ENCODE measurements at regions not wholly inside any gene's neighbourhood (a gene's known extent, or its start where the extent isn't known, plus 50 kb on each side); places are given as distances from the start of the nearest gene placed in this dataset.
"Not testable (repeated sequence)": the region's sequence is repeated elsewhere in the genome, so short reads cannot be mapped to it uniquely, and the experiment has no call there.

GRCh38 chr22:17318817-17319216 lies 50.4 kb upstream of the CECR2 start:
- DNase-seq: no peak

- DNase-seq: no peak
Measured at GRCh38 chr22:17315310-17315709, 54.0 kb upstream of the CECR2 start.

- DNase-seq: no peak
Measured at GRCh38 chr22:17314487-17314886, 54.8 kb upstream of the CECR2 start.

GRCh38 chr22:17313626-17314025 lies 55.6 kb upstream of the CECR2 start:
- no peak for DNase-seq

- DNase-seq: no peak
Measured at GRCh38 chr22:17307566-17307965, 61.7 kb upstream of the CECR2 start.

GRCh38 chr22:17305076-17305475 lies 64.2 kb upstream of the CECR2 start:
- DNase-seq: no peak

- peak; percentile 37 for DNase-seq
Measured at GRCh38 chr22:17303840-17304779, 65.2 kb upstream of the CECR2 start.

GRCh38 chr22:17303441-17303839 lies 65.8 kb upstream of the CECR2 start:
- no peak for DNase-seq

- DNase-seq: no peak
Measured at GRCh38 chr22:17302616-17303015, 66.6 kb upstream of the CECR2 start.

- no peak for DNase-seq
Measured at GRCh38 chr22:17300926-17301325, 68.3 kb upstream of the CECR2 start.

GRCh38 chr22:17298805-17299502 lies 70.3 kb upstream of the CECR2 start:
- DNase-seq: not testable (repeated sequence)

GRCh38 chr22:17285656-17286055 lies 66.4 kb upstream of the ADA2 start:
- no peak for DNase-seq

GRCh38 chr22:17284888-17285287 lies 65.7 kb upstream of the ADA2 start:
- no peak for DNase-seq

- no peak for DNase-seq
Measured at GRCh38 chr22:17284466-17284865, 65.2 kb upstream of the ADA2 start.

GRCh38 chr22:17283865-17284264 lies 64.6 kb upstream of the ADA2 start:
- not testable (repeated sequence) for DNase-seq

GRCh38 chr22:17283423-17283822 lies 64.2 kb upstream of the ADA2 start:
- no peak for DNase-seq

GRCh38 chr22:17281440-17281841 lies 62.2 kb upstream of the ADA2 start:
- no peak for DNase-seq

GRCh38 chr22:17281026-17281425 lies 61.8 kb upstream of the ADA2 start:
- DNase-seq: no peak

GRCh38 chr22:17272511-17272991 lies 53.3 kb upstream of the ADA2 start:
- DNase-seq: no peak

GRCh38 chr22:17271711-17272451 lies 52.6 kb upstream of the ADA2 start:
- DNase-seq: no peak

GRCh38 chr22:17269607-17270261 lies 50.5 kb upstream of the ADA2 start:
- no peak for DNase-seq

- DNase-seq: no peak
Measured at GRCh38 chr22:17269224-17269606, 50.0 kb upstream of the ADA2 start.

Measured in stimulated activated CD4-positive, alpha-beta T cell treated with anti-CD3 and anti-CD28 coated beads, Interleukin-12 subunit alpha, Interleukin-12 subunit beta, amount 100 ng/mL, for 4 hours (primary cell).